ENCODE measurements at regions not wholly inside any gene's neighbourhood (a gene's known extent, or its start where the extent isn't known, plus 50 kb on each side); places are given as distances from the start of the nearest gene placed in this dataset.
A peak's percentile ranks its signal among the peaks of the same experiment; 100 is the strongest.

DNA sequence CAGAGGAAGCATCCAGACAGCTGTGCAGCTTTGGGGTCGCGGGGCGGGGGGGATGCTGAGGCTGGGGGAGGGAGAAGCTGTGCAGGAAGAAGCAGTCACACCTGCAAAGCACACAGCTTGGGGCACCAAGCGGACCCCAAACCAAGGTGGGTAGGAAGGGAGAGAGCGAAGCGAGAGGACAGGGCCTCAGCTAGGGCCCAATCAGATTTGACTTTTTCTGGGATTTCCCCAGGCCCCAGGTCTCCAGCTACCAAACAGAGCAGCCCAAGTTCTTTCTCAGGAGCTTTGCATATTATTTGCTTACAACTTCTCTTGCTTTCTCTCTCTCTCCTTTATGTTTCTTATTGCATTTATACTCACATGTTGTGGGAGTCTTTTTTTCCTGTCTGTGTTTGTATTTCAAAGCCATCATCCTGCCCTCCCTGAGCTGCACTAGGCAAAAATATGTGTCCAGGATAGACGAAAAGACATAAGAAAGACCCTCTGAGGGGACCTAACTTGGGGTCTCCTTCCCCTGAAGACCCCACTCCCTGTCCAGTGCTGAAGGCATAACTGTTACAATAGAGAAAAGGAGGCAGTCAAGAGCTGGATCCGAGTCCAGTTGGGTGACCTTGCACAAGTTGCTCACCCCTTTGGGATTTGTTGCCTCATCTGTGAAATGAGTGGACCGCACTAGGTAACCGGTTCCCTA lies 50.6 kb upstream of the SMNDC1 start:
- H3K4me3 ChIP-seq (ENCODE audit: low read depth, low read length, poor library complexity, severe bottlenecking): peak overlapping the region; percentile 44

GRCh38 chr10:110355922-110356627 lies 51.4 kb upstream of the SMNDC1 start:
- TF ChIP-seq CTCF (IDR thresholded peaks at IDR 0.05; ENCODE audit: low read length) (no peak), EZH2 (IDR thresholded peaks at IDR 0.05; ENCODE audit: borderline replicate concordance, low read length) (no peak)
- peak overlapping the region; percentile 73 for H3K9ac ChIP-seq (ENCODE audit: low read length)

More for the DNA sequence above, 50.6 kb upstream of the SMNDC1 start:
- Histone ChIP-seq H2AFZ (ENCODE audit: low read length) (no peak overlapping the region), H3K4me1 (ENCODE audit: insufficient read depth, low read length, severe bottlenecking) (peaks cover 72% of the 10 kb centered on the region), H3K9me3 (ENCODE audit: low read length) (no peaks in the 10 kb centered on the region), H4K20me1 (ENCODE audit: insufficient read depth, low read length) (no peaks in the 10 kb centered on the region), H3F3A (ENCODE audit: insufficient read depth, low read length) (peaks cover 7% of the 10 kb centered on the region; the same call in 1 of the 2 replicates), H3K27ac (ENCODE audit: low read depth, low read length, poor library complexity, severe bottlenecking) (peak overlapping the region; percentile 100), H3K36me3 (ENCODE audit: insufficient read depth, low read length) (no peaks in the 10 kb centered on the region), H3K79me2 (ENCODE audit: insufficient read depth, low read length) (no peaks in the 10 kb centered on the region), H3K9ac (ENCODE audit: low read length) (peak overlapping the region; percentile 73), H3K4me2 (ENCODE audit: low read length) (peak overlapping the region; percentile 80), H3K27me3 (ENCODE audit: insufficient read depth, low read length) (no peaks in the 10 kb centered on the region), H3K9me2 (ENCODE audit: low read depth, low read length) (no peaks in the 10 kb centered on the region)
- TF ChIP-seq CTCF (IDR thresholded peaks at IDR 0.05; ENCODE audit: low read length) (no peak), EZH2 (IDR thresholded peaks at IDR 0.05; ENCODE audit: borderline replicate concordance, low read length) (no peak)

DNA sequence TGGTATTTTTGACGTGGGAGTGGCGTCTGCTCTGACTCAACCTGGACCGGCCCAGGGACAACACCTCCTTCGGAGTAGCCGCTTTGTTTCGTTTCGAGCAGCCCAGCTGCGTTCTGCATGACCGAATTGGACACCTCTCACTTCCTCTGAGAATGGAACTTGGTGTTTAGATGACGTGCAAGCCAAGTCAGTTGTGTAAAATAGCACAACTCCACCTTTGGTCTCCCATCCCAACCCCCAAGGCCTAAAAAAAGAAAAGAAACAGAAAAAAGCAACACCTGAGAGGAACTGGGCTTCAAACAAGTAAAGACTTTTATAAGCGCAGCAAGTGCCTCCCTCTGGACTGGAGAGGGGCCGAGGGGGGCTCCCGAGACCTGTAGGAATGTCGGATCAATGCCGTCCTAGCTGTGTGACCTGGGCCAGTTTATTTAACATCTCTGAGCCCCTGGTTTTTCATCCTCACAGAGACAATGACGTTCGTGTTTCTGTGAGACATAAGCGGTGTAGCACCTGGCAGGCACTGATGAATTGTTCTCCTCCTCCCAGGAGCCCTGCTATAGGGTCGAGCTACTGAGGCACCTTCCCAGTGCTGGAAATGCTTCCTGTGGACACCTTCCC lies 52.0 kb upstream of the SMNDC1 start:
- no peak for TF ChIP-seq EZH2 (IDR thresholded peaks at IDR 0.05; ENCODE audit: borderline replicate concordance, low read length)
- no peak for TF ChIP-seq CTCF (IDR thresholded peaks at IDR 0.05; ENCODE audit: low read length)
- Histone ChIP-seq H3F3A (ENCODE audit: insufficient read depth, low read length) (peaks cover 7% of the 10 kb centered on the region; the same call in 1 of the 2 replicates), H2AFZ (ENCODE audit: low read length) (no peak overlapping the region), H3K4me3 (ENCODE audit: low read depth, low read length, poor library complexity, severe bottlenecking) (peak overlapping the region; percentile 47), H3K27me3 (ENCODE audit: insufficient read depth, low read length) (no peaks in the 10 kb centered on the region), H3K4me2 (ENCODE audit: low read length) (peak overlapping the region; percentile 80), H3K79me2 (ENCODE audit: insufficient read depth, low read length) (no peaks in the 10 kb centered on the region), H3K36me3 (ENCODE audit: insufficient read depth, low read length) (no peaks in the 10 kb centered on the region), H3K27ac (ENCODE audit: low read depth, low read length, poor library complexity, severe bottlenecking) (peak overlapping the region; percentile 100), H3K4me1 (ENCODE audit: insufficient read depth, low read length, severe bottlenecking) (peaks cover 77% of the 10 kb centered on the region), H3K9me2 (ENCODE audit: low read depth, low read length) (no peaks in the 10 kb centered on the region), H4K20me1 (ENCODE audit: insufficient read depth, low read length) (no peaks in the 10 kb centered on the region), H3K9ac (ENCODE audit: low read length) (peak overlapping the region; percentile 84), H3K9me3 (ENCODE audit: low read length) (no peaks in the 10 kb centered on the region)

More at GRCh38 chr10:110355922-110356627, 51.4 kb upstream of the SMNDC1 start:
- H2AFZ ChIP-seq (ENCODE audit: low read length): no peak overlapping the region
- H3K27ac ChIP-seq (ENCODE audit: low read depth, low read length, poor library complexity, severe bottlenecking): peak overlapping the region; percentile 100
- H3K36me3 ChIP-seq (ENCODE audit: insufficient read depth, low read length): no peaks in the 10 kb centered on the region
- peak overlapping the region; percentile 80 for H3K4me2 ChIP-seq (ENCODE audit: low read length)
- no peaks in the 10 kb centered on the region for H4K20me1 ChIP-seq (ENCODE audit: insufficient read depth, low read length)
- no peaks in the 10 kb centered on the region for H3K79me2 ChIP-seq (ENCODE audit: insufficient read depth, low read length)
- no peaks in the 10 kb centered on the region for H3K27me3 ChIP-seq (ENCODE audit: insufficient read depth, low read length)
- no peaks in the 10 kb centered on the region for H3K9me2 ChIP-seq (ENCODE audit: low read depth, low read length)
- H3K4me1 ChIP-seq (ENCODE audit: insufficient read depth, low read length, severe bottlenecking): peaks cover 72% of the 10 kb centered on the region
- peak overlapping the region; percentile 44 for H3K4me3 ChIP-seq (ENCODE audit: low read depth, low read length, poor library complexity, severe bottlenecking)
- peaks cover 7% of the 10 kb centered on the region; the same call in 1 of the 2 replicates for H3F3A ChIP-seq (ENCODE audit: insufficient read depth, low read length)
- H3K9me3 ChIP-seq (ENCODE audit: low read length): no peaks in the 10 kb centered on the region

All from OCI-LY1 (cell line).